Neural cell (in vitro differentiated cells): ENCODE measurements at regions not wholly inside any gene's neighbourhood (a gene's known extent, or its start where the extent isn't known, plus 50 kb on each side); places are given as distances from the start of the nearest gene placed in this dataset.

Source experiments
- H2AFZ ChIP-seq: fragments of 200-600, 300-800 bp; sonication (generic), shearing (Covaris generic); 2 replicates; pipeline ENCODE4 v1.6.0; 2014; ENCODE audit warnings: low read depth, mild to moderate bottlenecking, antibody characterized with exemption, low read length, moderate library complexity
- H3F3A ChIP-seq: fragments of 200-600 bp; shearing (Covaris generic); 2 replicates; pipeline ENCODE4 v1.6.1; 2016; ENCODE audit warnings: mild to moderate bottlenecking, moderate library complexity, mixed read lengths, antibody characterized with exemption, low read length; ENCODE audit not compliant: insufficient read depth, poor library complexity, severe bottlenecking
- H3K27ac ChIP-seq: fragments of 200-600, 300-800 bp; sonication (generic), shearing (Covaris generic); 2 replicates; pipeline ENCODE4 v1.5.1; 2014; ENCODE audit warnings: mild to moderate bottlenecking, low read length, moderate library complexity
- H3K27me3 ChIP-seq: fragments of 300-800, 200-600 bp; sonication (generic), shearing (Covaris generic); 2 replicates; pipeline ENCODE4 v1.6.0; 2014; ENCODE audit warnings: mild to moderate bottlenecking, low read depth, low read length, moderate library complexity; ENCODE audit not compliant: insufficient read depth
- H3K36me3 ChIP-seq: fragments of 300-800, 200-600 bp; sonication (generic), shearing (Covaris generic); 2 replicates; pipeline ENCODE4 v1.5.1; 2014; ENCODE audit warnings: mild to moderate bottlenecking, antibody characterized with exemption, low read length, moderate library complexity; ENCODE audit not compliant: insufficient read depth
- H3K4me2 ChIP-seq: fragments of 300-800, 200-600 bp; sonication (generic), shearing (Covaris generic); 2 replicates; pipeline ENCODE4 v1.6.0; 2014; ENCODE audit warnings: mild to moderate bottlenecking, low read length
- H3K4me3 ChIP-seq: fragments of 300-800, 200-600 bp; sonication (generic), shearing (Covaris generic); 2 replicates; pipeline ENCODE4 v1.5.1; 2014; ENCODE audit warnings: mild to moderate bottlenecking, low read length, moderate library complexity
- H3K79me2 ChIP-seq: fragments of 200-600 bp; shearing (Covaris generic); replicated peaks from 2 replicates; pipeline ENCODE4 v1.6.0; 2014; ENCODE audit warnings: mild to moderate bottlenecking, low read length, moderate library complexity; ENCODE audit not compliant: insufficient read depth
- H3K9ac ChIP-seq: fragments of 300-800, 200-600 bp; sonication (generic), shearing (Covaris generic); 2 replicates; pipeline ENCODE4 v1.6.1; 2016; ENCODE audit warnings: mild to moderate bottlenecking, low read length, mixed read lengths
- H3K9me2 ChIP-seq: fragments of 200-600 bp; shearing (Covaris generic); 2 replicates; pipeline ENCODE4 v1.6.1; 2016; ENCODE audit warnings: mild to moderate bottlenecking, low read length, mixed read lengths; ENCODE audit not compliant: insufficient read depth
- H3K9me3 ChIP-seq: fragments of 200-600, 300-800 bp; sonication (generic), shearing (Covaris generic); 2 replicates; pipeline ENCODE4 v1.6.1; 2016; ENCODE audit warnings: mild to moderate bottlenecking, mixed run types, low read length, moderate library complexity, mixed read lengths
- H4K20me1 ChIP-seq: fragments of 200-600 bp; shearing (Covaris generic); 2 replicates; pipeline ENCODE4 v1.6.1; 2016; ENCODE audit warnings: mild to moderate bottlenecking, mixed run types; ENCODE audit not compliant: insufficient read depth
- EP300 ChIP-seq: fragments of 450-650 bp; conservative IDR thresholded peaks from 2 replicates; pipeline ENCODE4 v1.6.1; 2014; ENCODE audit warnings: antibody characterized with exemption, mild to moderate bottlenecking, moderate library complexity; ENCODE audit not compliant: poor library complexity, severe bottlenecking
- EZH2 ChIP-seq: fragments of 200-600, 300-800 bp; shearing (Covaris generic), sonication (generic); IDR thresholded peaks from 2 replicates; pipeline ENCODE4 v1.6.1; 2014; ENCODE audit warnings: antibody characterized with exemption, low read length, borderline replicate concordance, mild to moderate bottlenecking; ENCODE audit not compliant: insufficient read depth, poor library complexity, severe bottlenecking
- MXI1 ChIP-seq: fragments of 450-650 bp; conservative IDR thresholded peaks from 2 replicates; pipeline ENCODE4 v1.6.1; 2014; ENCODE audit warnings: antibody characterized with exemption, mild to moderate bottlenecking; ENCODE audit not compliant: poor library complexity, severe bottlenecking
- POLR2AphosphoS5 ChIP-seq: IDR thresholded peaks from 2 replicates; pipeline ENCODE4 v1.6.1; 2012
- RAD21 ChIP-seq: fragments of 450-650 bp; conservative IDR thresholded peaks from 2 replicates; pipeline ENCODE4 v1.6.1; 2014; ENCODE audit warnings: antibody characterized with exemption, mild to moderate bottlenecking, moderate library complexity
- REST ChIP-seq: IDR thresholded peaks from 2 replicates; pipeline ENCODE4 v1.6.1; 2012; ENCODE audit warnings: borderline replicate concordance
- SMC3 ChIP-seq: fragments of 450-650 bp; conservative IDR thresholded peaks from 2 replicates; pipeline ENCODE4 v1.6.1; 2014; ENCODE audit warnings: antibody characterized with exemption, mild to moderate bottlenecking, moderate library complexity; ENCODE audit not compliant: poor library complexity
- TAF1 ChIP-seq: IDR thresholded peaks from 2 replicates; pipeline ENCODE4 v1.6.1; 2012; ENCODE audit warnings: low read depth
- TF ChIP-seq, protein P1 (sequence below): fragments of 450-650 bp; IDR thresholded peaks from 2 replicates; pipeline ENCODE4 v1.5.1; 2014; ENCODE audit warnings: antibody characterized with exemption, mild to moderate bottlenecking, moderate library complexity; ENCODE audit not compliant: poor library complexity, severe bottlenecking

DNA sequence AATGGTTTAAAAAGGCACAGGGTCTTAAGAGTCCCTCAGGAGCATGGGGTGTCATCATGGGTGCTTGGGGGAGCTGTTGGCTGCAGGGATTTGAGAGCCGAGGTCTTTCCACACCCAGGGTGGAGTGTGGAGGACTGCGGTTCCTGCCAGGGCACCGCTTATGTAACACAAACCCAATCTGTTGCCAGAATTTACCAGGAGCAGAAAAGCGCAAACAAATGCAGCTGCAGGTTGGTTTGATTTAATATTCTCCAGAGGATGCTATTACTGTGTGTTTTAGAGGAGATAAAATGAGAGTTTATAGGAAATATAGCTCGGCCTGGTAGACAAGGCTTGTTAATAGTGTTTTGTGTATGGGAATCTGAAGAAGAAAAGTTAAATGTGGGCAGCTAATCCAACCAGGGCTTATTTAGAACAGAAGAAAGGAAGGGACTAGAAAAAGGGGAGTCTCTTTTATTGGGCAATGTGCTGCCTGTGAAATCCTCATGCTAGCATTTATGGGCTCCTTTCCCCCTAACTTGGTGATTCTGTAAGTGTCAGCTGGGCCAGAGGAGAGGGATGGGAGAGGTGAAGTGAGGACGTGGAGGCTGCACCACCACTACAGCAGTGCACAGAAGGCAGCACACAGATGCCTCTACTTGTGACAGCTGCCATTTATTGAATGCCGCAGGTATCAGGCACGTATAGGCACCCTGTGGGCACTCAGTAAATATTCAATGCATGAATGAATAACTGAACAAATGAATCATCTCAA, 174.7 kb downstream of the KATNIP start:
- H3F3A ChIP-seq = no peaks in the 10 kb centered on the region
- H3K27ac ChIP-seq = no peak overlapping the region
- TF ChIP-seq EZH2 (no peak), TAF1 (no peak), MXI1 (no peak), SMC3 (no peak), REST (no peak), RAD21 (no peak), POLR2AphosphoS5 (no peak), EP300 (no peak)
- TF ChIP-seq, protein P1, sequence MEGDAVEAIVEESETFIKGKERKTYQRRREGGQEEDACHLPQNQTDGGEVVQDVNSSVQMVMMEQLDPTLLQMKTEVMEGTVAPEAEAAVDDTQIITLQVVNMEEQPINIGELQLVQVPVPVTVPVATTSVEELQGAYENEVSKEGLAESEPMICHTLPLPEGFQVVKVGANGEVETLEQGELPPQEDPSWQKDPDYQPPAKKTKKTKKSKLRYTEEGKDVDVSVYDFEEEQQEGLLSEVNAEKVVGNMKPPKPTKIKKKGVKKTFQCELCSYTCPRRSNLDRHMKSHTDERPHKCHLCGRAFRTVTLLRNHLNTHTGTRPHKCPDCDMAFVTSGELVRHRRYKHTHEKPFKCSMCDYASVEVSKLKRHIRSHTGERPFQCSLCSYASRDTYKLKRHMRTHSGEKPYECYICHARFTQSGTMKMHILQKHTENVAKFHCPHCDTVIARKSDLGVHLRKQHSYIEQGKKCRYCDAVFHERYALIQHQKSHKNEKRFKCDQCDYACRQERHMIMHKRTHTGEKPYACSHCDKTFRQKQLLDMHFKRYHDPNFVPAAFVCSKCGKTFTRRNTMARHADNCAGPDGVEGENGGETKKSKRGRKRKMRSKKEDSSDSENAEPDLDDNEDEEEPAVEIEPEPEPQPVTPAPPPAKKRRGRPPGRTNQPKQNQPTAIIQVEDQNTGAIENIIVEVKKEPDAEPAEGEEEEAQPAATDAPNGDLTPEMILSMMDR = no peak
- no peak overlapping the region for H3K4me3 ChIP-seq
- H3K79me2 ChIP-seq = no peaks in the 10 kb centered on the region
- H3K9me3 ChIP-seq = no peaks in the 10 kb centered on the region
- H3K36me3 ChIP-seq = peaks cover 3% of the 10 kb centered on the region
- no peaks in the 10 kb centered on the region for H3K27me3 ChIP-seq
- no peaks in the 10 kb centered on the region for H3K9me2 ChIP-seq
- no peak overlapping the region for H3K4me2 ChIP-seq
- H2AFZ ChIP-seq = no peak overlapping the region
- no peak overlapping the region for H3K9ac ChIP-seq
- H4K20me1 ChIP-seq = no peaks in the 10 kb centered on the region

DNA sequence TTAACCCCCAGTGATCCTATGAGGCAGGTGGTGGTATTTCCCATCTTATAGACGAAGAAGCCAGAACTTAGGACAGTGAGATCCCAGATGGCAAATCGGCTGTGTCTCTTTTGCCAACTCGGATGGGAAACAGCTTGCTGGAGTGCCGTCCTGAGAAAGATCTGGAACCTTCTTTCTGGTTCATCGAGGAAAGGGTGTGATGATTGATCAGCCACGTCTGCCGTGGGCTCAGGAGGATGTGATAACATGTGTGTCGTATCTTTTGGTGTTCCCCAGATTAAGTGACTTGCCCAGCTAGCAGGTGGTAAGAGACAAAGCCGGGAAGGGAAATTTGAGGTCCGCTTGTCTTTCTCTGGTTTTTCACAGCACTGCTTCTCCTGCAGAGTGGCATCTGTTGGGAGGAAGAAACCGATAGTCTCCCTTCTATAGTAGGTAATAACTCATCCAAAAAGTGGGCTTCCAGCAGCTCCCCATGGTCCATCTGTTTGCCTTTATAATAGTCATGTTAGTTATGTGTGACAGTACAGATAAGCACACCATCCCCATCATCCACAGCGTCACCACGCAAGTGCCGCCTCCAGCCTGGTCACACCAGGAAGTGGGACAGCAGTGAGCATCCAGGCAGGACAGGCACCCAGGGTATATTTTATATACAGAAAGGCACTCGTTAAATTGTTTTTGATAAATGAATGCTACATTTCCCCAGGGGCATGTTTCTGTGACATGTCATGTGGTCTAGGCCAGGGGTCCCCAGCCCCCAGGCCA, 175.5 kb downstream of the KATNIP start:
- Histone ChIP-seq H3F3A (no peaks in the 10 kb centered on the region), H3K79me2 (no peaks in the 10 kb centered on the region), H3K27me3 (no peaks in the 10 kb centered on the region), H3K9ac (no peak overlapping the region), H2AFZ (no peak overlapping the region), H3K9me2 (no peaks in the 10 kb centered on the region), H3K4me2 (no peak overlapping the region), H3K36me3 (peaks cover 3% of the 10 kb centered on the region), H3K9me3 (no peaks in the 10 kb centered on the region), H3K4me3 (no peak overlapping the region), H3K27ac (no peak overlapping the region), H4K20me1 (no peaks in the 10 kb centered on the region)
- TF ChIP-seq SMC3 = no peak
- no peak for TF ChIP-seq REST
- no peak for TF ChIP-seq MXI1
- TF ChIP-seq, protein P1 = no peak
- no peak for TF ChIP-seq TAF1
- TF ChIP-seq EP300 = no peak
- no peak for TF ChIP-seq RAD21
- no peak for TF ChIP-seq POLR2AphosphoS5
- TF ChIP-seq EZH2 = no peak
